Heart right ventricle (tissue), 16 donors: ENCODE measurements at regions not wholly inside any gene's neighbourhood (a gene's known extent, or its start where the extent isn't known, plus 50 kb on each side); places are given as distances from the start of the nearest gene placed in this dataset.

Experiments
- ATAC-seq, 8 donors: fragments of 200-7000 bp; cut with Tn5 transposase; one replicate each; pipeline ENCODE4 v1.9.1; 2020; ENCODE audit warnings: mild to moderate bottlenecking in 8 of 8, moderate library complexity in 8 of 8, moderate number of reproducible peaks in 1 of 8
- DNase-seq, 2 donors: peaks; one replicate each; pipeline ENCODE4 v3.0.0-alpha.2; 2020
- H3K27ac ChIP-seq, 10 donors: fragments of 200-600 bp; sonication (generic) in 2 of 10; one replicate each; pipeline versions ENCODE4 v1.5.0 to v1.8.0; 2020 to 2022; ENCODE audit warnings: mild to moderate bottlenecking in 3 of 10
- H3K27me3 ChIP-seq, 7 donors: fragments of 200-600 bp; one replicate each; pipeline ENCODE4 v1.8.0; 2021 to 2022; ENCODE audit warnings: mild to moderate bottlenecking in 2 of 7
- H3K36me3 ChIP-seq, 9 donors: fragments of 200-600 bp; sonication (generic) in 1 of 9; one replicate each; pipeline versions ENCODE4 v1.5.0 to v1.8.0; 2020 to 2022; ENCODE audit warnings: mild to moderate bottlenecking in 2 of 9
- H3K4me1 ChIP-seq, 9 donors: fragments of 200-600 bp; sonication (generic) in 1 of 9; one replicate each; pipeline versions ENCODE4 v1.5.0 to v1.8.0; 2020 to 2022; ENCODE audit warnings: mild to moderate bottlenecking in 4 of 9
- H3K4me3 ChIP-seq, 10 donors: fragments of 200-600 bp; sonication (generic) in 2 of 10; one replicate each; pipeline versions ENCODE4 v1.5.0 to v1.8.0; 2020 to 2022; ENCODE audit warnings: mild to moderate bottlenecking in 7 of 10, moderate library complexity in 2 of 10
- H3K9me3 ChIP-seq, 11 donors: fragments of 200-600 bp in 10 of 11; sonication (generic) in 2 of 11; one replicate each; pipeline versions ENCODE4 v1.5.0 to v1.8.0; 2013 to 2022; ENCODE audit warnings: mild to moderate bottlenecking in 2 of 11, control low read depth in 1 of 11, moderate library complexity in 1 of 11
- WGBS, 2 donors: extraction: QIAGEN DNeasy Blood & Tissue Kit; methylation state at CpG; one replicate each; pipeline ENCODE4 v1.1.7; 2013; ENCODE audit warnings: inconsistent platforms in 1 of 2; 5-methylcytosine and 5-hydroxymethylcytosine counted together
- intact Hi-C, 10 donors: fragments of 100-400 bp; cut with DNase I; formaldehyde crosslinking; loops; one replicate each; pipeline versions ENCODE4 v1.11.1 to v1.14.2; 2022
- TF ChIP-seq, protein P1 (sequence below), 9 donors: fragments of 200-600 bp; sonication (generic) in 2 of 9; IDR thresholded peaks; one replicate each; pipeline versions ENCODE4 v1.5.0 to v1.8.0; 2021 to 2022; ENCODE audit warnings: antibody characterized with exemption in 9 of 9, mild to moderate bottlenecking in 5 of 9, moderate library complexity in 1 of 9
- donor health status: Arrhythmogenic right ventricular cardiomyopathy.
- donor health status: ischemic (EF 13 %, LVEDD 7.1; RV severe dilation, severe dysfunction).
- donor health status: healthy with polysubstance abuse.
- donor health status: DM: no; HTN: yes; CAD: no.
- donor health status: DM: no; HTN: no; CAD: no.
- donor health status: ischemic (EF 25% LVEDD 6.9; RV normal size, moderate dysfunction).
- donor health status: ischemic (EF 25% LVEDD 5.7; RV mildly dilated, moderate dysfunction).
- donor health status: healthy.
- donor health status: DM: yes; HTN: yes; CAD: no.
- donor health status: Ischemic cardiomyopathy.
- donor health status: ischemic (EF 35%, LVEDD 5.7; RV mildly dilated, moderate dysfunction).
- donor health status: nonischemic (EF 11% LVEDD 7.7; RV severe dilation, severe dysfunction).
- donor health status: DM: yes; HTN: yes; CAD: no.
- donor health status: PGD.
- donor health status: ischemic (EF 29% LVEDD 5.4; RV normal size, mild dysfunction).
- donor health status: nonischemic (EF 23%, LVEDD 6.1; RV moderate dilation, normal function).

DNA sequence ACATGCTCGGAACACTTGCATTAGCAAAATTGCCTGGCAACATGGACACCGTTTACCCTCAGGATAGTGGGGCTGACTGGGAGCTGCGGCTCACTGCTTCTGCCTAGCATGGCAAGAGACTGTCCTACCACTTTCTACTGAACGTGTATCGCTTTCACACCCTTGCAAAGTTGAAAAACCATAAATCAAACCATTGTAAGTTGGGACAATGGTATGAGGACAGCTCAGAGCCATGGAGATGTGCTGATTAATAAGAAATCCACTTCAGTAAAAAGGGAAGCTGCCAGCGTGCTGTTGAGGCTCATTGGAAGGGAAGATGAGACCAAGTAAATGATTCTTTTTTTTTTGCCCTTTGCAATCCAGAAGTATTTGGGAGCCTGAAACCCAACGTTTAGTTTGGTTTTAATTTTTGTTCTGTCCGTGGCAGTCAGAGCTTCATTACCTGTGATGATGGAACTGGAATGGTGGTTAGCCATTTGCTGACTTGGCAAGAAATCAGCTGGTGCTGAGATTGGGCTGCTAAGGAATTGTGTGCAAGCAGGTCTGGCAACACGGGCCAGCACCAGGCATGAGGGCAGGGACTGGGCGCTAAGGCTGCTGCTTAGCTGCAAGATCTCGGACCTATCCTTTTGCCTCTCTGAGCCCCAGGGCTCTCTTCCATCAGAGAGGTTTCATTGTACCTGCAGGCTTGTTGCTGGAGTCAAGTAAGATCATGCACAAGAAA, 75.5 kb upstream of the HS6ST1 start:
- H3K27ac ChIP-seq = no peak overlapping the region
- H3K4me3 ChIP-seq = no peak overlapping the region
- intact Hi-C loops = no loop called here
- H3K27me3 ChIP-seq = no peaks in the 10 kb centered on the region
- 85 to 94% methylated on average over 11 of the region's 11 CpGs for WGBS, 2 donors
- no peak for ATAC-seq
- TF ChIP-seq, protein P1, sequence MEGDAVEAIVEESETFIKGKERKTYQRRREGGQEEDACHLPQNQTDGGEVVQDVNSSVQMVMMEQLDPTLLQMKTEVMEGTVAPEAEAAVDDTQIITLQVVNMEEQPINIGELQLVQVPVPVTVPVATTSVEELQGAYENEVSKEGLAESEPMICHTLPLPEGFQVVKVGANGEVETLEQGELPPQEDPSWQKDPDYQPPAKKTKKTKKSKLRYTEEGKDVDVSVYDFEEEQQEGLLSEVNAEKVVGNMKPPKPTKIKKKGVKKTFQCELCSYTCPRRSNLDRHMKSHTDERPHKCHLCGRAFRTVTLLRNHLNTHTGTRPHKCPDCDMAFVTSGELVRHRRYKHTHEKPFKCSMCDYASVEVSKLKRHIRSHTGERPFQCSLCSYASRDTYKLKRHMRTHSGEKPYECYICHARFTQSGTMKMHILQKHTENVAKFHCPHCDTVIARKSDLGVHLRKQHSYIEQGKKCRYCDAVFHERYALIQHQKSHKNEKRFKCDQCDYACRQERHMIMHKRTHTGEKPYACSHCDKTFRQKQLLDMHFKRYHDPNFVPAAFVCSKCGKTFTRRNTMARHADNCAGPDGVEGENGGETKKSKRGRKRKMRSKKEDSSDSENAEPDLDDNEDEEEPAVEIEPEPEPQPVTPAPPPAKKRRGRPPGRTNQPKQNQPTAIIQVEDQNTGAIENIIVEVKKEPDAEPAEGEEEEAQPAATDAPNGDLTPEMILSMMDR (IDR thresholded peaks at IDR 0.05) = no peak
- no peaks in the 10 kb centered on the region for H3K9me3 ChIP-seq
- no peak for DNase-seq
- no peaks in the 10 kb centered on the region for H3K36me3 ChIP-seq
- H3K4me1 ChIP-seq = peaks cover 0 to 4% (median 0%) of the 10 kb centered on the region in 9 donors

DNA sequence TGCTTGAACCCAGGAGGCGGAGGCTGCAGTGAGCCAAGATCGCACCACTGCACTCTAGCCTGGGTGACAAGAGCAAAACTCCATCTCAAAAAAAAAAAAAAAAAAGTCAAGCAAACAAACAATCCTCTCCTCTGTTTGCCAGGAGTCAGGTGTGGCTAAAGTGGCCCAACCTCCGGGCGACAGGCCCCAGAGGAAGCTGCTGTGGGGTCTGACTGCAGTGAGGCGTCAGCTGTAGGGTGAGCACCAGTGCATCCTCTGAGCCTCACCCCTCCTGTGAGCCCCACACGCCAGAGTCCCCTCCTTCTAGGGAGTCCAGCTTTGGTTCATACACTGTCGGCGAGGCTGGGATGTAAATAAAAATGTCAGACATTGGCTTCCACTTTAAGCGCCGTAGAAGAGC, 76.5 kb upstream of the HS6ST1 start:
- Histone ChIP-seq H3K27me3 (no peaks in the 10 kb centered on the region), H3K4me3 (no peak overlapping the region), H3K4me1 (peaks cover 0 to 2% (median 0%) of the 10 kb centered on the region in 9 donors), H3K27ac (no peak overlapping the region), H3K36me3 (no peaks in the 10 kb centered on the region), H3K9me3 (no peaks in the 10 kb centered on the region)
- DNase-seq (no peak), ATAC-seq (no peak)
- intact Hi-C loops = no loop called here
- TF ChIP-seq, protein P1 (IDR thresholded peaks at IDR 0.05) = no peak
- 83 to 93% methylated on average over 10 of the region's 10 CpGs for WGBS, 2 donors

DNA sequence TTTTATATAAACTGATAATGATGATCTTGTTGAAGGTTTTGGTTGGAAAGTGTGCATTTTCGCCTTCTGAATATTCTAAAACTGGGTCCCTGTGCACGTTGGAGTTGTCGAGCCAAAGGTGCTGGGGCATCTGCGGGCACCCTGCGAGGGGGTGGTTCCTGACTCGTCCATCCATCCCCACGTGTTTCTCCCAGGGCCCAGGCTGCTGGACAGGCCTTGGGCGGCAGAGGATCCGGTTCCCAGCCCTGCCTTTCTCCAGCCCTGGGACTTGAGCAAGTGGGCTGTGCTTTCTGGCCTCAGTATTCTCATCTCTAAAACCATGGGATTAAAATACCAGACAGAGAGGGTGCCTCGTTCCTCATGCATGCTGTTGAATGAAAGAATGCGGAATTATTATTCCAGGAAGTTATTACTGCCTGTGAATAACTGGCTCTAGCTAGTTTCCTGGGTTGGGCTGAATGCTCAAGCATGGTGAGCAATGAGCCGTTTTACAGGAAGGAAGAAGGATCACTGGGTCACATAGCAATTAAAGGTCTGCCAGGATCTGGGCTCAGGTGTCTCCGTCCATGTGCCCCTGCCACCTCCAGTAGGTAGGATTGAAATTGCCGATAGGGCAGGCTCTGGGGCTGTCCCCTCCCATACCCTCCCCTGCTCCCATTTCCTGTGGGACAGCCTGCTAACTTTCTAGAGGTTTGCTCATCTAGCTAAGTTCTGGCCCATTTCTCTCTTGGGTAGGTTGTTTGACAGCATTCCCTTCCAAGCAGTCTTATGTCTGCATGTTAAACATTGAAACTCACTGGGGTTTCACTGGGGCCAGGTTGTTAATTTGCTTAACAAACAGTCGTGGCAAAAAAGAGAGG, 77.2 kb upstream of the HS6ST1 start:
- TF ChIP-seq, protein P1 (IDR thresholded peaks at IDR 0.05) = no peak
- intact Hi-C loops = no loop called here
- Histone ChIP-seq H3K4me3 (no peak overlapping the region), H3K27ac (no peak overlapping the region), H3K4me1 (no peaks in the 10 kb centered on the region), H3K27me3 (no peaks in the 10 kb centered on the region), H3K36me3 (no peaks in the 10 kb centered on the region), H3K9me3 (no peaks in the 10 kb centered on the region)
- DNase-seq = no peak
- ATAC-seq = no peak
- WGBS, 2 donors = 72 to 75% methylated on average over 14 to 15 of the region's 15 CpGs

DNA sequence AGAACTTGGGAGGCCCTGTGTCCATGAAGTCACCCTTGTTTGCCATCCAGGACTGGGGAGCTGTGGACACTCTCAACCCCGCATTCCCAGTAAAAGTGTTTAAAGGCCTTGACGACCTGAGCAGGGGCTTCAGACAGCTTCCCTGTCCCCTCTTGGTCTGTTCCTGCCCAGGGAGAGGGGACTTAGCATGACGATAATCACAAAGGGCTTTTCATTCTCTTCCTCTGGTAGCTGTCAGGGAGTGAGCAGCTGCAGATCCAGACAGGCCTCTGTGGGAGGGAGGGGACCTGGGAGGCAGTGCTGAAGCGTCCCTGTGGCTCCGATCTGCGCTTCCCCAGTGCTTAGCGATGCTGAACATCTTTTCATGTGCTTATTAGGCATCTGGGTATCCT, 77.8 kb upstream of the HS6ST1 start:
- intact Hi-C loops = no loop called here
- no peak overlapping the region for H3K27ac ChIP-seq
- WGBS, 2 donors = 69 to 76% methylated on average over 7 of the region's 7 CpGs
- DNase-seq = no peak
- ATAC-seq = no peak
- H3K36me3 ChIP-seq = no peaks in the 10 kb centered on the region
- no peak overlapping the region for H3K4me3 ChIP-seq
- no peaks in the 10 kb centered on the region for H3K4me1 ChIP-seq
- TF ChIP-seq, protein P1 (IDR thresholded peaks at IDR 0.05) = no peak
- H3K27me3 ChIP-seq = no peaks in the 10 kb centered on the region
- H3K9me3 ChIP-seq = no peaks in the 10 kb centered on the region
